Jurkat, Clone E6-1 (cell line): ENCODE measurements at regions not wholly inside any gene's neighbourhood (a gene's known extent, or its start where the extent isn't known, plus 50 kb on each side); places are given as distances from the start of the nearest gene placed in this dataset.
"Not testable (repeated sequence)": the region's sequence is repeated elsewhere in the genome, so short reads cannot be mapped to it uniquely, and the experiment has no call there.

ENCODE experiments used
- DNase-seq: peaks from one replicate; pipeline ENCODE4 v3.0.0-alpha.2; 2011; ENCODE audit warnings: low read depth, low spot score
- H3K4me3 ChIP-seq: 2 replicates; pipeline ENCODE4 v1.5.1; 2011; ENCODE audit warnings: mild to moderate bottlenecking, low read length, control low read depth, moderate library complexity

GRCh38 chr4:71201057-71201456 is 137.8 kb upstream of the SLC4A4 start:
- no peak overlapping the region for H3K4me3 ChIP-seq
- DNase-seq = no peak

GRCh38 chr4:71201817-71202576 is 136.8 kb upstream of the SLC4A4 start:
- no peak overlapping the region for H3K4me3 ChIP-seq
- DNase-seq = no peak

DNA sequence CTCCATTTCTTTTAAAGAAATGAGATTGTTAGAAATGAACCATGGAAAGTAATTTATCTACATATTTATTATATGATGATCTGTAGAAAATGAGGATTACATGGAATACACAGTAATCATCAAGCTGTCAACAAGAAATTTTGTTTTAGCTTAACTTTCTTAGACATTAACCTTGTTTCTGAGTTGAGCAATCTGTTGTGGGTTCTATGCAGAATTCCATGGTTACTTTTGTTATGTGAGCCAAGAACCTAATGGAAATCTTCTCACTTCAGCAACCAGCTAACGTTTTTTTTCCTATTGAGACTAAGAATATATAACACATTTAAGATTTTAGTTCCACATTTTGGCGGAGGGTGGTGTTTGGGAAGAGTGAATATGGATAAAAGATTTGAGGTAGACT is 136.1 kb upstream of the SLC4A4 start:
- H3K4me3 ChIP-seq = no peak overlapping the region
- no peak for DNase-seq

DNA sequence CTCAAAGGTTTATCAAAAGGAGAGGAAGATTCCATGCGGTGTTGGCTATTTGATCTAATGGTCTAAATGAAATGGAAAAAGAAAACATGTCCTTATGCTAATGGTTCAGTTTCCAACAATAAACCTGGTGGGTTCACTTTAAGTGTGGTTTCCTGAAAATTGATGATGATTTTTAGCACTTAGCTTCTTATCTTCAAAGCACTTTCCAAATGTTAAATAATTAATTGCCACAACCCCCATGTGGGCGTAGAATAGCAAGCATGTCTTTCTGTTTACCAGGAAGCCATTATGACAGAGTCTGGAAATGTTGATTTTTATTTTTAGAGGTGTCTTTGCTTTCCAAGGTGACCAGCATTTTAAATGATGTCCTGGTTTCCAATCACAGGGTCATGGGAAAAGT is 134.8 kb upstream of the SLC4A4 start:
- no peak overlapping the region for H3K4me3 ChIP-seq

GRCh38 chr4:71206763-71207162 is 132.1 kb upstream of the SLC4A4 start:
- DNase-seq = no peak
- no peak overlapping the region for H3K4me3 ChIP-seq

More for the DNA sequence above, 134.8 kb upstream of the SLC4A4 start:
- DNase-seq = no peak

- no peak overlapping the region for H3K4me3 ChIP-seq
- DNase-seq = no peak
These were observed 129.7 kb upstream of the SLC4A4 start for GRCh38 chr4:71209161-71209560.

DNA sequence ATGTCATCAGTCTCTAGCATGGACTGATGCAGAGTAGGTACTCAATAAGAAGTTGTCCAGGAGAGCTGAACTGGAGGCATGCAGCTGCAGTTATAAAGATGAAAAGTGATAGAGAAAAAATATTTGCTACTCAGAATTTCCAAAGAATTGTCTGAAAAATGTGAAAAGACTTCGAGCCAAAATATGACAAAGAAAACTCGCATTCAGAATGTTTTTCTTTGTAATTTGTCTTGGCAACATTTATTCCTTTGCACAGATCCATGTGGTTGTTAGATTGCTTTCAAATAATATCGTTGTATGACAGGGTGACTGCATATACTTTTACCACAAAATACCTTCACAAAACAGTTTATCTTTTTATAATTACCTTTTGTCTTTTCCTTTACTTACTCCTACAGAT is 128.0 kb upstream of the SLC4A4 start:
- DNase-seq = no peak
- H3K4me3 ChIP-seq = no peak overlapping the region

DNA sequence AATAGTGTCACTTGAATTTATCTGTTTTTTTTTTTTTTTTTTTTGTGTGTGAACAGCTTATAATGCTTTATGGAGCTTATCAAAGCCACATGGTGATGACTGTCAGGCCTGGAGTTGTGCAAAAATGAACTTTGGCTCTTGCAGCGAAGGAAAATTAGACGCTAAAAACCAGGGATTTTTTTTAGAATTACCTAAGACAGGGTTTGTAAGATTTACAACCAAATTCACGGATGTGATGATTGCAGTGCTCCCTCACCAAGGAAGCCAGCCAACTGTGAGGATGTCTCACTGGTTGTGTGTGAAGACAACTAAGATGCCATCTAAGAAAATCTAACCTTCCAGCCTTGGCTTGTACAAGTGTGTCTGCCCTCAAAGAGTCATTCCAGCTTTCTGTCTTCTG is 127.1 kb upstream of the SLC4A4 start:
- no peak overlapping the region for H3K4me3 ChIP-seq
- no peak for DNase-seq

DNA sequence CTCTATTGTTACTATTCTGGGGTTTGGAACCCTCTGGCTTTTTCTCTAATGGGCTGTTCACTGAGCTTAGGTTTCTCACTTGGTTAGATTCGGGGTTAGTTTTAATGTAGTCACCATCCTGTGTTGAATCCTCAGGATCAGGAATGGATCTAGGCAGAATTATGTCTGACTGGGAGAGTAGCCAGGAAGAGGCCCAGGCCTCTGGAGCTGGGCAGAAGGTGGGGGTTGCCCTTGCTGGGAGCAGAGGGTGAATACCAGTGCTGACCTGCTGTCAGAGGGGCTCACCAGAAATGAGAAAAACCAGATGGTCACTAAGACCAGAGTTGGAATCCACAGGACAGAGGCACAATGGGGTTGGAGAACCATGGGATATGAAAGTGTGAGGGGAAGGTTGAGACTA is 126.6 kb upstream of the SLC4A4 start:
- H3K4me3 ChIP-seq = no peak overlapping the region
- DNase-seq = no peak

DNA sequence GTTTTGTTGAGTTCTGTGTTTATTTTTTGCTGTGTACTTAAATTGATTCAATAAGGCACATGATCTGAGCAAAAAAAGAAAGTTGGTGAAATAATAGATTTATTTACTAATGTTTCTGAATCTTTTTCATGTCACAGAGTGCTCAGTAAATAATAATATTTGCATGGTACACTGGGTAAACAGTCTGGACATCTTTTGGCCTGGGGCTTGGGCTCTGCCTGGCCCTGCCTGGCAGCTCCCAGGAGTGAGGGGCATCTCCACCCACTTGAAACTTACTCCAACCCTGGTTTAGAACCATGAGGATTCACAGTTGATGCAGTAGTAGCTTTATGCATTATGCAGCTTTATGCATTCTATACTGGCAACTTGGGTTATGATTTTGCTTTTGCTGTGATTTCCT is 124.2 kb upstream of the SLC4A4 start:
- no peak for DNase-seq
- H3K4me3 ChIP-seq = no peak overlapping the region

GRCh38 chr4:71216316-71216959 is 122.4 kb upstream of the SLC4A4 start:
- no peak overlapping the region for H3K4me3 ChIP-seq
- no peak for DNase-seq

- no peak overlapping the region for H3K4me3 ChIP-seq
- DNase-seq = no peak
These were observed 121.1 kb upstream of the SLC4A4 start for GRCh38 chr4:71217688-71218087.

DNA sequence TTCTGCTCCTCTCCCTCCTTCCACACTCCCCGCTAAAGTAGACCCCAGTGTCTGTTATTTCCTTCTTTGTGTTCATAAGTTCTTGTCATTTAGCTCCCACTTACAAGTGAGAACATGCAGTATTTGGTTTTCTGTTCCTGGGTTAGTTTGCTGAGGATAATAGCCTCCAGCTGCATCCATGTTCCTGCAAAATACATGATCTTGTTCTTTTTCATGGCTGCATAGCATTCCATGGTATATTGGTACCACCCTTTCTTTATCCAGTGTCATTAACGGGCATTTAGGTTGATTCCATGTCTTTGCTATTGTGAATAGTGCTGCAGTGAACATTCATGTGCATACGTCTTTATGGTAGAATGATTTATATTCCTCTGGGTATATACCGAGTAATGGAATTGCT is 118.0 kb upstream of the SLC4A4 start:
- not testable (repeated sequence) for H3K4me3 ChIP-seq, DNase-seq

- no peak for DNase-seq
- H3K4me3 ChIP-seq = no peak overlapping the region
These were observed 117.0 kb upstream of the SLC4A4 start for GRCh38 chr4:71221510-71222466.

- no peak for DNase-seq
- H3K4me3 ChIP-seq = no peak overlapping the region
These were observed 116.2 kb upstream of the SLC4A4 start for GRCh38 chr4:71222661-71223060.

DNA sequence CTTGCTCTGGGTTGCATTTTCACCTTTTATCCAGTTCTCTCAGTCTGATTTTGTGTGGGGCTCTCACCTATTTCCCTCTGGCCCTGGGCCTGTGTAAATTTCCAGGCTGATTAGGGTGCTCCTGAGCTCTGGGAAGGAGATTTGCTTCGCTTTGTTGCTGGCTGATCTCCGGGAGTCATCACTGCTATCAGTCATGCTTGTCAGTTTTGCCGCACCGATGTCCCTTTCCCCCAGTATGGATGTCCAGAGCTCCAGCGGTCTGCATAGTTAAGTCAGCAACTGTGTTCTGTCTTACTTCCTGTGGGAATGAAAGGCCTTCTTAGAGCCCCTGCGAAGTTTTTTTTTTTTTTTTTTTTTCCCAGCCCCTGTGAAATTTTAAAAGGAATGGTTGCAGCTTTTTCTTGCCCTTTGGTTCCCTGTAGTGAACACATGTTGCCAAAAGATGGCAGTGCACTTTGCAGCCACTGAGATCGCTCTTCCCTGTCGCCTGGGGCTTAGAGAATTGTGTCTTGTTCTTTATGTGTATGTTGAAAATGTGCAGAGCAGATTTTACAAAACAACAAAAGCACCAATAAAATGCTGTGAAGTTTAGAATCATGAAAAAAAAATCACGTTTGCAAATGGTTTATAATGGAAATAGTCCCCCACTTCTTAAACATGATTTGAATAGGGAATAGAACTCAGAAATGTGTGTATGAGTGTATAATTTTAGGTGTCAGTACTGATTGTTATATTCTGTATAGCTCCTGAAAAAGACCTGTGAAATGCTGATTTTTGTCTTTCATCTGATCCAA is 109.1 kb upstream of the SLC4A4 start:
- no peak overlapping the region for H3K4me3 ChIP-seq
- DNase-seq = no peak

- DNase-seq = no peak
- H3K4me3 ChIP-seq = no peak overlapping the region
These were observed 108.3 kb upstream of the SLC4A4 start for GRCh38 chr4:71230271-71231128.
